ENCODE measurements at regions not wholly inside any gene's neighbourhood (a gene's known extent, or its start where the extent isn't known, plus 50 kb on each side); places are given as distances from the start of the nearest gene placed in this dataset.

DNA sequence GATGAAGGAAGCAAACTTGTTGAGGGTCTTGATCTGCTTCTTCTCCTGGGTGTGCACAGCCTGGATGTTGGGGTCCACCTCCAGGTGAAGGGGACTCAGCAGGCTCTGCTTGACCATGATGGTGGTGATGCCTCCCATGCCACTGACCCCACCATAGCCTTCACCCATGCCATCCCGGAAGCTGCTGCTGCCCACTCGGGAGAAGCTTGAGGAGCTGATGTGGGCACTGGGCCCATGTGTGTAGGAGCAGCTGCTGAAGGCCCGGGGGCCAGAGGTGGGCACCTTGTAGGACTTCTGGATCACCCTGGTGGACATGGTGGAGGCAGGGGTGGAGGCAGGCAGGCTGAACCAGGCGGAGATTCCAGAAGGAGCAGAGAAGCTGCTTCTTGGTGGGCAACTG, 432.7 kb upstream of the DIPK2B start:
- TF ChIP-seq, protein P1, sequence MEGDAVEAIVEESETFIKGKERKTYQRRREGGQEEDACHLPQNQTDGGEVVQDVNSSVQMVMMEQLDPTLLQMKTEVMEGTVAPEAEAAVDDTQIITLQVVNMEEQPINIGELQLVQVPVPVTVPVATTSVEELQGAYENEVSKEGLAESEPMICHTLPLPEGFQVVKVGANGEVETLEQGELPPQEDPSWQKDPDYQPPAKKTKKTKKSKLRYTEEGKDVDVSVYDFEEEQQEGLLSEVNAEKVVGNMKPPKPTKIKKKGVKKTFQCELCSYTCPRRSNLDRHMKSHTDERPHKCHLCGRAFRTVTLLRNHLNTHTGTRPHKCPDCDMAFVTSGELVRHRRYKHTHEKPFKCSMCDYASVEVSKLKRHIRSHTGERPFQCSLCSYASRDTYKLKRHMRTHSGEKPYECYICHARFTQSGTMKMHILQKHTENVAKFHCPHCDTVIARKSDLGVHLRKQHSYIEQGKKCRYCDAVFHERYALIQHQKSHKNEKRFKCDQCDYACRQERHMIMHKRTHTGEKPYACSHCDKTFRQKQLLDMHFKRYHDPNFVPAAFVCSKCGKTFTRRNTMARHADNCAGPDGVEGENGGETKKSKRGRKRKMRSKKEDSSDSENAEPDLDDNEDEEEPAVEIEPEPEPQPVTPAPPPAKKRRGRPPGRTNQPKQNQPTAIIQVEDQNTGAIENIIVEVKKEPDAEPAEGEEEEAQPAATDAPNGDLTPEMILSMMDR (IDR thresholded peaks at IDR 0.05) = no peak
- TF ChIP-seq POLR2A (IDR thresholded peaks at IDR 0.05) = no peak

Measured in thyroid gland (tissue), 4 donors.